ENCODE measurements at regions not wholly inside any gene's neighbourhood (a gene's known extent, or its start where the extent isn't known, plus 50 kb on each side); places are given as distances from the start of the nearest gene placed in this dataset.

GRCh38 chr2:106280722-106281446, 86.8 kb upstream of the UXS1 start:
- no peak for TF ChIP-seq CTCF (IDR thresholded peaks at IDR 0.05; ENCODE audit: insufficient read depth, low read length, poor library complexity, severe bottlenecking)
- no peak for DNase-seq (ENCODE audit: extremely low read depth, insufficient read length)
- H3K27me3 ChIP-seq (replicated peaks; ENCODE audit: control insufficient read depth, insufficient read depth, low read length): no peaks in the 10 kb centered on the region; the same call in none of the 2 replicates
- no peaks in the 10 kb centered on the region for H3K36me3 ChIP-seq (ENCODE audit: control insufficient read depth, insufficient read depth, low read length)
- no peak overlapping the region for H3K4me3 ChIP-seq (replicated peaks; ENCODE audit: low read depth, low read length)

GRCh38 chr2:106280224-106280623, 86.1 kb upstream of the UXS1 start:
- no peak for TF ChIP-seq CTCF (IDR thresholded peaks at IDR 0.05; ENCODE audit: insufficient read depth, low read length, poor library complexity, severe bottlenecking)
- Histone ChIP-seq H3K36me3 (ENCODE audit: control insufficient read depth, insufficient read depth, low read length) (no peaks in the 10 kb centered on the region), H3K4me3 (replicated peaks; ENCODE audit: low read depth, low read length) (no peak overlapping the region), H3K27me3 (replicated peaks; ENCODE audit: control insufficient read depth, insufficient read depth, low read length) (no peaks in the 10 kb centered on the region; the same call in none of the 2 replicates)
- no peak for DNase-seq (ENCODE audit: extremely low read depth, insufficient read length)

- Histone ChIP-seq H3K27me3 (replicated peaks; ENCODE audit: control insufficient read depth, insufficient read depth, low read length) (no peaks in the 10 kb centered on the region), H3K4me3 (replicated peaks; ENCODE audit: low read depth, low read length) (no peak overlapping the region), H3K36me3 (ENCODE audit: control insufficient read depth, insufficient read depth, low read length) (no peaks in the 10 kb centered on the region)
- DNase-seq (ENCODE audit: extremely low read depth, insufficient read length): no peak
- TF ChIP-seq CTCF (IDR thresholded peaks at IDR 0.05; ENCODE audit: insufficient read depth, low read length, poor library complexity, severe bottlenecking): no peak
Observed at GRCh38 chr2:106278112-106278876, 84.2 kb upstream of the UXS1 start.

- no peaks in the 10 kb centered on the region for H3K36me3 ChIP-seq (ENCODE audit: control insufficient read depth, insufficient read depth, low read length)
- H3K4me3 ChIP-seq (replicated peaks; ENCODE audit: low read depth, low read length): no peak overlapping the region
- no peak for DNase-seq (ENCODE audit: extremely low read depth, insufficient read length)
- H3K27me3 ChIP-seq (replicated peaks; ENCODE audit: control insufficient read depth, insufficient read depth, low read length): no peaks in the 10 kb centered on the region
- TF ChIP-seq CTCF (IDR thresholded peaks at IDR 0.05; ENCODE audit: insufficient read depth, low read length, poor library complexity, severe bottlenecking): no peak
Observed at GRCh38 chr2:106277426-106277825, 83.3 kb upstream of the UXS1 start.

- Histone ChIP-seq H3K27me3 (replicated peaks; ENCODE audit: control insufficient read depth, insufficient read depth, low read length) (no peaks in the 10 kb centered on the region), H3K36me3 (ENCODE audit: control insufficient read depth, insufficient read depth, low read length) (no peaks in the 10 kb centered on the region), H3K4me3 (replicated peaks; ENCODE audit: low read depth, low read length) (no peak overlapping the region)
- no peak for DNase-seq (ENCODE audit: extremely low read depth, insufficient read length)
- TF ChIP-seq CTCF (IDR thresholded peaks at IDR 0.05; ENCODE audit: insufficient read depth, low read length, poor library complexity, severe bottlenecking): no peak
Observed at GRCh38 chr2:106275971-106276370, 81.9 kb upstream of the UXS1 start.
